ENCODE measurements at regions not wholly inside any gene's neighbourhood (a gene's known extent, or its start where the extent isn't known, plus 50 kb on each side); places are given as distances from the start of the nearest gene placed in this dataset.
A peak's percentile ranks its signal among the peaks of the same experiment; 100 is the strongest.

DNA sequence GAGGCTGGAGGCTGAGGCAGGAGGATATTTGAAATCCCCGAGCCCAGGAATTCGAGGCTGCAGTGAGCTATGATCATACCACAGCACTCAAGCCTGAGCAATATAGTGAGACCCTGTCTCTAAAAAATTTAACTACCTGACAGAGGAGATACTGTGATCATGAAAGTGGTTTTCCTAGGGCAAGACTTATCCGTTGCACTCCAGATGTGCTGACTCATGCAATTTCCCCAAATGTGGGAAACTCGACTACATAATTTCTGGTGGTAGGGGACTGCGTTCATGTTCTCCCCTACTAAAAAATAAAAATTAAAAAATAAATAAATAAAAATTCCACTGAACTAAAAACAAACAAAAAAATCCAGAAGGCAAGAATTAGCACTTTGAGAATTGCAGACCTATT, 271.7 kb downstream of the SHQ1 start:
- Histone ChIP-seq H3K4ac (ENCODE audit: low read depth, low read length) (no peak overlapping the region), H3K4me1 (ENCODE audit: control insufficient read depth, insufficient read depth, low read length) (no peaks in the 10 kb centered on the region), H3K23ac (ENCODE audit: low read depth, low read length) (no peak overlapping the region), H3K4me2 (ENCODE audit: low read depth, low read length) (no peak overlapping the region), H2AK9ac (replicated peaks; ENCODE audit: low read depth, low read length, poor library complexity) (no peak overlapping the region), H2BK120ac (ENCODE audit: low read depth, low read length) (no peak overlapping the region), H3K9ac (ENCODE audit: low read depth, low read length) (no peak overlapping the region), H3K56ac (ENCODE audit: extremely low read depth, insufficient read depth, low read length) (no peak overlapping the region), H4K8ac (ENCODE audit: low read depth in 2 of 2, low read length in 2 of 2) (no peak overlapping the region), H3K27me3 (ENCODE audit: control insufficient read depth, insufficient read depth, low read length) (peaks cover 9% of the 10 kb centered on the region), H3K18ac (ENCODE audit: low read depth, low read length) (no peak overlapping the region), H4K5ac (ENCODE audit: low read depth, low read length) (no peak overlapping the region), H3K36me3 (ENCODE audit: control insufficient read depth, insufficient read depth, low read length) (no peaks in the 10 kb centered on the region), H3K4me3 (ENCODE audit: insufficient read depth, low read depth, low read length) (no peak overlapping the region), H4K91ac (ENCODE audit: insufficient read depth, low read depth, low read length) (no peak overlapping the region), H3K27ac (ENCODE audit: insufficient read depth, low read length) (no peak overlapping the region), H2BK5ac (ENCODE audit: low read depth, low read length, poor library complexity, severe bottlenecking) (no peak overlapping the region), H3K14ac (replicated peaks; ENCODE audit: low read depth, low read length) (no peak overlapping the region), H2AFZ (replicated peaks; ENCODE audit: low read length, poor library complexity) (no peak overlapping the region), H3K79me1 (ENCODE audit: low read depth in 1 of 2, low read length in 2 of 2) (no peaks in the 10 kb centered on the region), H3K9me3 (ENCODE audit: control insufficient read depth, insufficient read depth, low read length) (no peaks in the 10 kb centered on the region), H2AK5ac (ENCODE audit: low read depth, low read length) (no peak overlapping the region), H4K20me1 (ENCODE audit: insufficient read depth, low read length) (no peaks in the 10 kb centered on the region), H2BK20ac (ENCODE audit: low read depth, low read length) (no peak overlapping the region), H2BK15ac (ENCODE audit: low read depth, low read length) (no peak overlapping the region), H3K9me1 (ENCODE audit: insufficient read depth, low read length) (no peaks in the 10 kb centered on the region)
- TF ChIP-seq POLR2A (IDR thresholded peaks at IDR 0.05; ENCODE audit: low read depth, low read length) = no peak
- TF ChIP-seq MAFK (IDR thresholded peaks at IDR 0.05; ENCODE audit: low read depth, low read length) = peak; percentile 94
- peak; percentile 56 for TF ChIP-seq NFE2L2 (IDR thresholded peaks at IDR 0.05; ENCODE audit: low read depth, low read length)
- no TSS peak for BruUV-seq (replicated peaks)
- in situ Hi-C loops (cut with MboI; ENCODE audit: low sequenced_read_pairs) (no loop called here), intact Hi-C loops (cut with micrococcal nuclease) (no loop called here), dilution Hi-C loops (cut with HindIII; ENCODE audit: low sequenced_read_pairs, unreplicated experiment) (no loop called here)
- WGBS, 2 experiments (ENCODE audit: extremely low coverage in 2 of 2, insufficient read length in 1 of 2) = no CpG with 5 or more reads among the region's 5 CpGs
- no peak for ATAC-seq (ENCODE audit: low read depth)
- DNase-seq = no peak
- ChIA-PET POLR2A (ENCODE audit: unreplicated experiment) (no interaction called here), CTCF (no interaction called here)

Measured in IMR-90 (cell line).